Retina (tissue), 1 donor: ENCODE measurements at regions not wholly inside any gene's neighbourhood (a gene's known extent, or its start where the extent isn't known, plus 50 kb on each side); places are given as distances from the start of the nearest gene placed in this dataset.
A peak's percentile ranks its signal among the peaks of the same experiment; 100 is the strongest.
"Not testable (repeated sequence)": the region's sequence is repeated elsewhere in the genome, so short reads cannot be mapped to it uniquely, and the experiment has no call there.

ENCODE experiments used
- DNase-seq: peaks from one replicate; pipeline ENCODE4 v3.0.0-alpha.2; 2016

DNA sequence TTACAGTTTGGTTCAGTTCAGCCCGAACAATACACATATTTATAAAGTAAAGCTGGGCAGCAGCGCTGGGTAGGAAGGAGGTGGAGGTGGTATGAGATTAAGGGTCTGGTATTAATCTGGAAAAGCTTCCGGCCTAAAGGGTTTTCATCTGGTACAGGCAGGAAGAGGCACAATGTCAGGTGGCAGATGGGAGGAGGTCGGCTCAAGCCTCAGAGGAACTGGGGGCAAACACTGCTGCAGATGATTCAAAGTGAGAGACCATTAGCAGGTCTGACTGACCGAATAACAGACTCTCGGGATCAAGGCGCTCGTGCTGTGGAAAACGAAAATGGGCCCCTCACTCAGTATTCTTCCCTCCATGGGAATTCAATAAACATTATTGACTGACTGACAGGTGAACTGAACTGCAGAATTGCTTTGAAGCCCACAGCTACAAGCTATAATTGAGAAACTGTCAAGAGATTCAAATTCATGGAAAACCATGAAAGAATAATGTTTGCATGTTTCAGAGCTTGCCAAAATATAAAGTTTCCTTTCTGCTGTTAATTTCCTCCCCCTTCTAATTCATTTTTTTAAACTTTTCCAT lies 75.3 kb downstream of the TMEM167A start:
- DNase-seq = peak; percentile 61

DNA sequence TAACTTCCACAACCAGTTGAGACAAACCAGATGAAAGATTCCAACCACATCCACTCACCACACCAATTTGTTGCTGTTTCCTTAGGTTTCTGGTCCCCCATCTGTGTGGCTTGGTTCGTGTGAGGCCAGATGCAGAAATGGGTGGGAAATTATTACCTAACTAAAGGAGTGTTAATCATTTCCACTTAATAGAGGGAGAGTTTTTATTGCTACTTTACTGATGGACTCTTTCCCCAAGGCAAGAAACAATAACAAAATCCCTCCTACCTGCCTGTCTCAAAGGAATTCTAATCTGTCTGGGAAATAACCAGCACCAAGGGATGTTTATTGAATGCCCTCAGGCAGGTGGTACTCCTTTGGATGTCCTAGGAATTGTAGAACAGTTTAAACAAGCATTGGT lies 76.3 kb downstream of the TMEM167A start:
- DNase-seq = no peak

DNA sequence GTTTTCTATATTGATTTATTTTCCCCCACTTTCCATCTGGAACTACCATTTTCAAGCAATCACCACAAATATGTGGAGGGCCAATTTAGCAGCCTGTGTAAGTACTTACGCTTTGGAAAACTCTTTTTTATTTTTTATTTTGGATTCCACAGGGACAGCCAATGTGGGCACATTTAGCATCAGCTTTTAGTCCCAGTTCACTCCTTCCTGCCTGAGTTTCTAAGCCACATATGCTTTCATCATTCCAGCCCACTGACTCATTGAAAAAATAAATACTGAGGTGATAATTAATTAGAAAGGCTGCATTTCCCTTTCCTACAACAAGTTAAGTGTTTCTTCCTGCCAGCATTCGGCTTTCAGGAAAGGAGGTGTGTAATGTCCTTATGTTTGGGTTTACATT lies 76.8 kb downstream of the TMEM167A start:
- no peak for DNase-seq

DNA sequence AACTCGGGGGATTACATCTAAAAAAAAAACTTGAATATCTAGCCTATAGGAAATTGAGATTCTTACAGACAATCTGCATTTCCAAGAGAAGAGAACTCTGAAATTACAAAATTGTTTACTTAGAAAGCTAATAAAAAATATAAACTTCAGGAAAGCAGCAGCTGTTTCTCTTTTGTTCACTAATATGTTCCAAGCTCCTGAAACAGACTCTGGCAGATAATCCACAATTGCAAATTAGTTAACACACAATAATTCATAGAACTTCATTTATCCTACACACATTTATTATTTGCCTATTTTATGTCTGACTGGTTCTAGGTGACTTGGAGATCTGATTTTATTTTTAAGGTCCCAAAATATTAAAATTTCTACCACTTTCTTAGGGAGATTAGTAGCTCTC lies 83.8 kb downstream of the TMEM167A start:
- DNase-seq = no peak

DNA sequence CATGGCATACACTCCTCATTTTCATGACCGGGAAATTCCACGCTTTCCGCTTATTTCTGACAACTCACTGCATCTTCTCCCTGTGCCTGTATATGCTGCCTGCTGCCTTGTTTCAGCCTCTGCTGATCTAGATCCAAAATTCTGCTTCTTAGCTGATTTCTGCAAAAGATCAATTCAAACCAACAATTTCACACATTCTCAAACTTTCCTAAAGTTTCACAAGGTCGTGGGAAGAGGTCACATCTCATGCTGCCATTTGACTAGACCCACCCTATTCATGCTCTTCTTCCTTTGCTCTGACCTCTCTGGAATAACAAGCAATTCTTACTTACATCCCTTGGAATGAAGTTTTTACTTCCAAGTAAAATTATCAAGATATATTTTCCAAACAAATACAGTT lies 84.5 kb downstream of the TMEM167A start:
- no peak for DNase-seq

DNA sequence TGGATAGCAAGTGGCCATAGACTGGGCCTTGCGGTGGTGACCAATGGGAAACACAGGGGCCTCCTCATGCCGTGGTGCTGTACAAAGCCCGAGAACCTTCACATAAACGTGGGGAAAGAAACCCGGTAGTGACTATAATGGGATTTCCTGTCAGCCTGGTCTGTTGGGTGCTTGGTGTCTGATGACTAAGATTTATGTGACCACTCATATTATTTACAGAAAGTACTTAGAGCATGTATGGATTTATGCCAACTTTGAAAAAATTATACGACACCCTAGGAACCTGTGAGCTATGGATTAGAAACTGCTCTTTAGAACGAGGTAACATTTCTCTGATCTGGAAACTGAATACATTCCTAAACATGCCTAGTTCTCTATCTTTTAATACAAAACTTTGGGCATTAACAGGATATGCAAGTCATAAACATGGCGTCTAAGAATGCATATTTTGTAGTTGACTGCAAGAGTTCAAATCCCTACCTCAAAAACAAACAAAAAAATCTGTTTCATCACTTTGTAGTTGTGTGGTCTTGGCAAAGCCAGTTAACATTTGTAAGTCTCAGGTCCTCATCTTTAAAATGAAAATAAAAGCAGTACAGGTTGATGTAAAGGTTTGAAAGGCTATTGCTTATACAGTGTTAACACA lies 85.4 kb downstream of the TMEM167A start:
- no peak for DNase-seq

DNA sequence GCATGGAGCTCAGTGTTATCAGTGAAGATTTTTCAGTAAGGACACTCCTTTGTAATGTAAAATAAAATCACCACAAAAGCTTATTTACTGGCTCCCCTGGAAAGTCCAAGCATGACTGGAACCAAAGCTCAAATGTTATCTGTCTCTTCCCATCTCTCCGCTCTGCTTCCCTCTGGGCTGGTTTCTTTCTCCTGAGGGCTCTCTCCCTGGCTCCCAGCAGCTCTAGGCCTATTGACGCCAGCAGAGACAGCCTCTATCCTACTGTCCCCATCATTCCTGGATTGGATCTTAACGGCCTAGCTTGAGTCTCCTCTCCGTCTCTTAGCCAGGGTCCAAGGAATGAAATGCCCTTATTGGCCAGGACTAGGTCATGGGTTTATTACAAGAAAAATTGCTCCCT lies 86.1 kb downstream of the TMEM167A start:
- DNase-seq = no peak

DNA sequence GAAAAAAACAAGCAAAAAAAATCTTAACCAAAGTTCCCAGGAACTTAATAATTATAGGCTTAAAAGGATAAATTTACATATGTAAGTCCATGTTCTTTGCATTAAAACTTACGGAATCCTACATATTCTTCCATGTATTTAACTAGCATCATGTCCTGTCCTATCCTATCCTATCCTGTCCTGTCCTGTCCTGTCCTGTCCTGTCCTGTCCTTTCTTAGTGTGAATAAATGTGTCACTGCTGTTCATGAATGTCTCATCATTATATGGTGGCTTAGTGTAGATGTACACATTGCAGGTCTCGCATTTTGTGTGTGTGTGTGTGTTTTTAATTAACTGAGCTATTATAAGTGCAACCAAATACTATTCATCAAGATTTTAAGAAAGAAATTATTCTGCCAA lies 90.0 kb downstream of the TMEM167A start:
- no peak for DNase-seq

DNA sequence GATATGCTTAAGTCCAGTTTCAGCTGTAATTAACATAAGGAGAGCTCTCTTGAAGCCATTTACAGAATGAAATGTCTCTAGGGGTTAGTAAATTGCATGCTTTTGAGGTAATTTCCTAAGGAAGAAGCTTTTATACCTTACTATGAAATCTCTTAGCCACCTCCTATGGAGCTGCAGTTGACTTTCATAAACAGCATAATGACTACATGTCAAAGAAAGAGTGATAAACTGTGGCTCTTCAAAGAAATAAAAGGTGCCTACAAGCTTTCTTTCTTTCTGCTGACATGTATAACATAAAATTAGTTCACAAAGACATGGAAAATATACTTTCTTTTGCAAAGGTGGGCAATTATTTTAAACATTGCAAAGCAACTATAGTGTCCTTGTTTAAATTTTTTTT lies 90.8 kb downstream of the TMEM167A start:
- no peak for DNase-seq

DNA sequence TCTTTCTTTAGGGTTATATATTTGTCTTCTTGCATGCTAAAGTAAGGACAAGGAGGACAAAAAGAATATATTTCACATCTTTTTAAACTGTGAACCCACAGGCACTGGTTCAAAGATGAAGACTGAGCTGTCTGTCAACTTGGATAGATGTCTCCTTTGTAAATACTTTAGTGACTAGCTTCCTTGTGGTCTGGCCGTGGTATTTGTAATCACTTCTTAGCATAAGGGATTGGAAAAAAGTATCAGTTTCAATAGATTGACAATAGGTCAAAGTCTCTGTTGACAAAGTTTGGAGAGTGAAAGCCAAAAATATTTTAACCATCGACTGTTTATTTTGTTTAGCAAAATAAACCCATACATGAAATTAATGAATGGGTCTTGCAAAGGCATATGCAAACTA lies 91.4 kb downstream of the TMEM167A start:
- no peak for DNase-seq

DNA sequence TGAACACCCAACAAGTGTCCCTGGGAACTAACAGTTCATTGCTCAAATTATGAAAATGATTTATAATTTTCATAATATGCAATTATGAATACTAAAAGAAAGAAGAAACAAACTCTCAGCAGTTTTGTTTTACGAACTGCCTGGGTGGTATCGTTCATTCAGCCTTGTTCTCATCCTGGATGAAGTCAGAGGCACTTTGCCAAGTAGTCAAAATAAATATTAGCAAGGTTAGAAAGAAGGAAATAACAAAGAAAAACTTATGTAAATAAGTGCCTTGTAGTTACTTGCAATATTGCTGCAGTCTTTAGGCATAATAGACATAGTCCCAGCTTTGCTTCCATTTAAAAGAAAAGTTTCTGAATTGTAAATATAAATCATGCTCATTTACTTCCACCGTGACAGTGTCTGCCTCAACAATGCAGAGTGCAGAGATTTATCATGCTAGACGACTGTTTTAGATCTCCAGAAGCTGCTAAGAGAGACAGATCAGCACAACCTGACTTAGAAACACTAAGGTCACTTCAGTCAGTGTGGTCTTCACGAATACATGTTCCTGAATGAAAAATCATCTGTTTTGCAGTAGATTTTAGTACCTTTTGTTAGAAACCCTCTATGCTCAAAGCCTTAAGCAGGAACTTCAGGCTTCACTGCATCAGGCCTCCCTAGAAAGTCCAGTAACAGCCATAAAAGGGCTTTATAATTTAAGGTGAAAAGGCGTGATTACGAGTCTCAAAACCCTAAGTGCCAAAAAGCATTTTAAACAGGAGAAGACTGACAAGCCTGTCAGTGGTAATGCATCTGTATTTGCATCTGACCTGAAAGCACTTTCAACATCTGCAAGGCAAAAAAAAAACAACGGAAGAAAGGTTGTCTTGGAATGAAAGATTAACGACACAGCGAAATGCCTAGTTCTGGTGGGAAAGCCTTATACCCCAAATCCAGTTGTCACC lies 92.1 kb downstream of the TMEM167A start:
- no peak for DNase-seq

DNA sequence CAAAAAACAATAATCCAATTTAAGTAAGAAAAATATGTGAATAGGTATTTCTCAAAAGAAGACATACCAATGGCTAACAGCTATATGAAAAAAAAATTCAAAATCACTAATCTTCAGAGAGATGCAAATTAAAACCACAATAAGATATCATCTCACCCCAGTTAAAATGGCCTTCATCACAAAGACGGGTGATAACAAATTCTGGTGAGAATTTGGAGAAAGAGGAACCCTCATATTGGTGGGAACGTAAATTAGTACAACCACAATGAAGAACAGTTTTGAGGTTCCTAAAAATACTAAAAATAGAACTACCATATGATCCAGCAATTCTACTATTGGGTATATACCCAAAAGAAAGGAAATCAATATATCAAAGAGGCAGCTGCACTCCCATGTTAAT lies 94.3 kb downstream of the TMEM167A start:
- no peak for DNase-seq

DNA sequence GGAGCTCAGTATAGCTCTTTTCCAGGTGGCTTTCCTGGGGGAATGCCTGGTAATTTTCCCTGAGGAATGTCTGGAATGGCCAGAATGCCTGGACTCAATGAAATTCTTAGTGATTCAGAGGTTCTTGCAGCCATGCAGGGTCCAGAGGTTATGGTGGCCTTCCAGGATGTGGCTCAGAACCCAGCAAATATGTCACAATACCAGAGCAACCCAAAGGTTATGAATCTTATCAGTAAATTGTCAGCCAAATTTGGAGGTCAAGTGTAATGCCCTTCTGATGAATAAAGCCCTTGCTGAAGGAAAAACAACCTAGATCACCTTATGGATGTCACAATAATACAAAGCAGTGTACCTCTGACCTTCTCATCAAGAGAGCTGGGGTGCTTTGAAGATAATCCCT lies 100.3 kb downstream of the TMEM167A start:
- DNase-seq = not testable (repeated sequence)

DNA sequence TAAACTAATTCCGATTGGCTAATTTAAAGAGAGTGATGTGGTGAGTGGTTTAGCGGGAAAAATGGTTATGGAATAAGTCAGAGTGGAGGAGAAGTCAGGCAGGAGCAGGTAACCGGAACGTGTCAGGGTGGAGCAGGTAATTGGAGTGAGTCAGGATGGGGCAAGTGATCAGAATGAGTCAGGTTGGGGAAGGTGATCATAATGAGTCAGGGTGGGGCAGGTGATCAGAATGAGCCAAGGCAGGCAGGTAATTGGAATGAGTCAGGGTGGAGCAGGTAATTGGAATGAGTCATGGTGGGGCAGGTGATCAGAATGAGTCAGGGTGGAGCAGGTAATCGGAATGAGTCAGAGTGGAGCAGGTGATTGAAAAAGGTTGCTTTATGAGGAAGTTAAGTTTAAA lies 101.4 kb downstream of the TMEM167A start:
- DNase-seq = no peak

DNA sequence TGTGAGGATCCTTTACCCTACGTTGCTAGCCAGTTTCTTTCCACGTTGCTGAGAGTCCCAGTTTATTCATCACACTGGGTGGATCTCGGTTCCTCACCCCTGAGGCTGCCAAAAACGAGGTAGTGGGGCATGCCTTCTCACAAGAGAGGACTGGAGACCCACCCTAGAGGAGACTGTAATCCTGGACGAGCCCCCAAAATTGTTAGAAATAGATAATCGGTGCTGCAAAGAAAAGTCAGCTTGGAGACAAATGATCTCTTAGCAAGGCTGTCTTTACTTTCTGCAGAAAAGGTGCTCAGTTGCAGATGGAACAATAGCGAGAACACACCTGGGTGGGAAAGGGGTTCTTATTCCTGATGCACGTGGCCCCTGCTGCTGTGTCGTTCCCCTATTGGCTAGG lies 101.8 kb downstream of the TMEM167A start:
- no peak for DNase-seq

DNA sequence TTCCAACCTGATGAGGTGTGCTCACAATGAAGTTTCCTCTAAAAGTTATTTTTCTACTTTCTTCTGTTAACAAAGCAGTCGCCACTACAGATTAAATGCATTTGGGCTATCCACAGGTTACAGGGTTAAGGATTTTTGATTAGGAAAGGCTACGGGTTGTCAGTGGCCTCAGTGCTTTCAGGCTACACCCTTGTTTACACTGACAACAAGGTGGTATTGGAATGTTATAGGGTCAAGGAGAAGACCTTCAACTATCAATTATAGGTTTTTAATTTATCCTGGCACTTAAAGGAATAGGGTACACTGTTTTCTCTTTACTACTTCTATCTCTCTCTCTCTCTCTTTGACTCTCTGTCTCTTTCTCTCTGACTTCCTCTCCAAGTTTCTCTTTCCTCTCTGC lies 102.8 kb downstream of the TMEM167A start:
- not testable (repeated sequence) for DNase-seq

DNA sequence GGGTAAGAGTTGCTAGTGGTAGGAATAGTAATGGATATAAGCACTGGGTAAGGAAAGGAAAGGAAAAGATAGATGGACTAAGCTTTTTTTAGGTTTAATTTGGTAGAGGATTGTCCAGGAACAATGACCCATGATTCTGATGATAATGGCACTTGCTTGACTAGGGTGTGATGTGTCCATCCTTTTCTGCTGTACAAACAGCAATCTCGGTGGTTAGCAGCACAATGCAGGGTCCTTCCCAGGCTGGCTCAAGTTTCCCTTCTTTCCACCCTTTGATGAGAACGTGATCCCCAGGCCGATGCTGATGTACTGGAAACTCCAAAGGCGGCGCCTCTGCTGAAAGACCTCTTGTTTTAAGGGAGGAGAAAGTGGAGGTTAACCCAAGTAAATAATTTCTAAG lies 105.3 kb downstream of the TMEM167A start:
- DNase-seq = no peak

DNA sequence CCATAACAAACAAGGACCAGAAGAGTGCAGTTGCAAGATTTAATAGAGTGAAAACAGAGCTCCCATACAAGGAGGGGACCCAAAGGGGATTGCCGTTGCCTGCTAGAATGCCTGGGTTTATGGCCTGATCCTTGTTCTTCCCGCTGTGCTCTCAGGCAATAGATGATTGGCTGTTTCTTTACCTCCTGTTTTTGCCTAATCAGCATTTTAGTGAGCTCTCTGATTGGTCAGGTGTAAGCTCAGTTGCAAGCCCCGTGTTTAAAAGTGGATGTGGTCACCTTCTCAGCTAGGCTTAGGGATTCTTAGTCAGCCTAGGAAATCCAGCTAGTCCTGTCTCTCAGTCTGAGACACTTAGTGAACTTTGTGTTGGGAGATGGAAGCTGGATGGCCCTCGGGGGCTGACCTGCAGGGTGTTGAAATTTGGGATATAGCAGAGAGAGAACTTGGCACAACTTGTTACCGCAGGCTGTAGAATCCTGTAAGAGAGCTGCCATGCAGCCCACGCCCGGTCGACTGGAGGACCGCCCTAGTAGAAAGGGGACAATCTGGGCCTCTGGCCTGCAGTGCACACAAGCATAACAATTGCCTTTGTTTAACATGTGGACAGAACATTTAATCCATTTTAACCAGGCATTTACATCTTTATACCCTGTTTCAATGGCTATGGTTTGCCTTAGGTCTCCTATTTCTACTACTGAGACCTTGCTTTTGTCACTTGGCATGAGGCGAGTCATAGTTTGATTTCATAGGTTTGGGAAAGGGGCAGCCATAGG lies 106.0 kb downstream of the TMEM167A start:
- not testable (repeated sequence) for DNase-seq

DNA sequence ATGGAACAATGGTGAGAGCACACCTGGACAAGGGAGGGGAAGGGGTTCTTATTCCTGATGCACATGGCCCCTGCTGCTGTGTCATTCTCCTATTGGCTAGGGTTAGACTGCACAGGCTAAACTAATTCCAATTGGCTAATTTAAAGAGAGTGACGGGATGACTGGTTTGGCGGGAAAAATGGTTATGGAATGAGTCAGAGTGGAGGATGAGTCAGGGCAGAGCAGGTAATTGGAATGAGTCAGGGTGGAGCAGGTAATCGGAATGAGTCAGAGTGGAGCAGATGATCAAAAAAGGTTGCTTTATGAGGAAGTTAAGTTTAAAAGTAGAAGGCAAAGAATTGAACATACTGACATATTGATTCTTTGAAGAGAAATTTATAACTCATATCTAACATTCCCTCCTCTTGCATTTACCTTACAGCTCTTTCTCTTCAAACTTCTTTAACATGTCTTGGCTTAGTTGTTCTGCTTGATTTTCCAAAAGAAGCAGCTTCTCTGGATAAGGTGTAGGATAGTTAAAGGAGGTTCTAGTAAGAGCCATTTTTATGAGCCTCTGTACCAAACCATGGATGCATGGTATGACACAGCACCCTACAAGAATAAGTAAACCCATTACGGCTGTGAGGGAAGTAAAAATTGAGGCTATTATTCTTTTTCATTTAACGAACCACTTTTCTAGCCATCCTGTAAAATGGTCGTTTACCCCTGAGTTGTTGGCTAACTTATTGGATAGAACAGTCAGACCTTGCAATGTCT lies 107.8 kb downstream of the TMEM167A start:
- not testable (repeated sequence) for DNase-seq

DNA sequence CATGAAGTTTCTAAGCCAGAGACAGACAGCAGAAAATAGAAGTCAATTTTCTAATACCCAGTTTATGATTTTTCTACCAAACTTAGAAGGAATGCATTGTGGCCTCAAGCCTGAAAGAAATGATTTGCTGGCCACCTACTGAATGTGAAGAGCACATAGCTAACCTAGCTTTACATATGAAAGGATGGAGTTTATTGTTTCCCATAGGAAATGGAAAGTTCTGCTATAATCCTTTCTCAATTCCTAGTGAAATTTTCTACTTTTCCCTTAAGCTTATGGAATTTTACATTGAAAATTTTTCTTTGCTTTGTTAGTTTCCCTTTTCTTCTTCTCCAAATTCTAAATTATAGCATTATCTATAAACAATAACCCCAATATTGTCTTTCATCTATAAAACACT lies 110.1 kb downstream of the TMEM167A start:
- no peak for DNase-seq

DNA sequence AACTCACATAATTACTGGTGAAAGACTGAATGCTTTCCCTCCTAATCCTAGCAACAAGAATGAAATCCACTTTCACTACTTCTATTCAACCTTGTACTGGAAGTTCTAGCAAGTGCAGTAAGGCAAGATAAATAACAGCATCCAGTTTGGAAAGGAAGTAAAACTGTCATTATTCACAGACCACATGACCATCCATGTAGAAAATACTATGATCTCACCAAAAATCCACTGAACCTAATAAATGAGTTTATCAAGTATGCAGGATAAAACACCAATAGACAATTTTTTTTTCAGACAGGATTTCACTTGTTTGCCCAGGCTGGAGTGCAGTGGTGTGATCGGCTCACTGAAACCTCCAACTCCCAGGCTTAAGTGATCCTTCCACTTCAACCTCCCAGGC lies 117.7 kb downstream of the TMEM167A start:
- DNase-seq = no peak

DNA sequence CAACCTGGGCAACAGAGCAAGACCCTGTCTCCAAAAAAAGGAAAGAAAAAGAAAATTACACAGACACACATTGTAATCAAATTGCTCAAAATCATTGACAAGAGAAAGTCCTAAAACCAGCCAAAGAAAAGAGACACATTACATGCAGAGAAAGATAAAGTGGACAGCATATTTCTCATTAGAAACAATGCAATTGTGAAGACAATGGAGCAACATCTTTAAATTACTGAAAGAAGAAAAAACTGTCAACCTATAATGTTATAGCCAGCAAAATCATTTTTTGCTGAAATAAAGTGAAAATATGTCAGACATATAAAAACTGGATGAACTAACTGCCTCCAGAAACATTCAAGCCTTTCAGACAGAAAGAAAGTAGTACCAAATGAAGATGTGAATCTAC lies 120.6 kb downstream of the TMEM167A start:
- no peak for DNase-seq
